ENCODE measurements at regions not wholly inside any gene's neighbourhood (a gene's known extent, or its start where the extent isn't known, plus 50 kb on each side); places are given as distances from the start of the nearest gene placed in this dataset.

DNA sequence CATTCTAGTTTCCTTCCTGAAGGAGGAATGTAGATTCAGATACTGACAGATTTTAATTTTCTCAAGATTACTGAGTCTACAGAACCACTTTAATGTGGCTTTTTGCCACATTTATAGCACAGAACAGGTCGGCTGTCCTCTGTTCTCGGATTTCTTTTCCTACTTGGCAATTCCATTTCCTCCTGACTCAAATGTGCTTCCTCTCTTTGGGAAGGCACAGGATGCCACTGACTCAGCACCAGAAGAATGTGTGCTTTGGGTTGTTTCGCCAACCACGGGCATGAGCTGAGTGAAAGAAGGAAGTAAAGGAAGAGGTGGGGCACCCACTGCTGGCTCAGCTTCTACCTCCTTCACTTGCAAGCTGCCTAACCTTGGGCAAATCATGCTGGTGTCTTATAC is 970.6 kb upstream of the ACVR2A start:
- DNase-seq (ENCODE audit: low read depth): peak; percentile 78

DNA sequence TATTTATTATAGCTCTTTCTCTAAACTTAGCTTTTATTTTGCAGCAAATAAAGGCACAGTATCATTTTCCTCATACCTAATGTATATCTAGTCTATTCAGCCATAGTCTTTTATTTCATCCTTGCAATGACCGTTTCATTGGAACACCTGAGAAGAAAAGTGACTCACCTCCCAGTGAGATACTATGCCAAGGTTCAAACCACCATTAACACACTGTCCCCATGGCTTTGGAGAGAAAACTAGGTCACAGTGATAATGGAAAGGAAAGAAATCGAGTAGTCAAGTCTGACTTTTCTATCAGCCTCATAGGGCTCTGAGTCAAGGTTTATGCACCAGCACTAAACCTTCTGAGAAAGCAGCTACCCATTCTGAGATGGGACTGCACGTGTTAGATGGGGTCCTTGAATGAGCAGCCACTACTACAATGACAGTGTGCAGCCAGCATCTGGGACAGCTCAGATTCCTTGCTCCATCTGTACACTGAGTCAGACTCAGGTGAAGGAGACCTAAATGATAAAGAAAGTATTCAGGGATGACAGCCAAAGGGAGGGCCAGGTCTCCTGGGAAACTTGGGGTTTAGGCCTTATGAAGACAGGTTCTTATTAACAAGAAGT is 971.1 kb upstream of the ACVR2A start:
- DNase-seq (ENCODE audit: low read depth): no peak

DNA sequence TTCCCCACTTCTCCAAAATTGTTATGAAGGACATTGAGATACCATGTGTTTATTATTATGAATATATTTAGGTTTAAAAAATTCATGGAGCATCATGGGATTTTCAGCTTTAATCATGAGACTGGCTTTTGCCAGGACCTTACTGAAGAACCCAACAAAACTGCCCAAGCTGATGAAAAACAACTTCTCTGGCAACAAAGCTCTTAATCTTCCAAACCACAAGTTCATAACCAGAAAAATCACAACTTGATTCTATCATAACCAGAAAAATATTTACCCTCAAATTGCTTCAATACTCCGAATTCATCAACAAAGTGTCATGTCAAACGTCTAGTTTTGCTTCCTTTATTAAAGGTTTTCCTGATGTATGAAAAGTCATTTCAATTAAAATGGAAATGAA is 971.8 kb upstream of the ACVR2A start:
- no peak for DNase-seq (ENCODE audit: low read depth)

DNA sequence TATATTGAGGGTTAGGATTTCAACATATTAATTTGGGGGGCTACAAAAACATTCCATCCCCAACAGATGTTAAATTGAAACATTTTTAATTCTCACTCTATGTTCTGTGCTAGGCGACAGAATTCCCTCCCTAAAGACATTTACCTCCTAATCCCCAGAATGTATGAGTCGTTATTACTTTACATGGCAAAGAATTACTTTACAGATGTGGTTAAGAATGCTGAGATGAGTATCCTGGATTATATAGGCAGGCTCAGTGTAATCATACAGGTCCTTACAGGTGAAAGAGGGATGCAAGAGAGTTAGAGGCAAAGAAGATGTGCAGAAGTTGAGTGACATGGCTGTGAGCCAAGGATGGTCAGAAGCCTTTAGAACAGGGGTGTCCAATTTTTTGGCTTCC is 974.1 kb upstream of the ACVR2A start:
- no peak for DNase-seq (ENCODE audit: low read depth)

DNA sequence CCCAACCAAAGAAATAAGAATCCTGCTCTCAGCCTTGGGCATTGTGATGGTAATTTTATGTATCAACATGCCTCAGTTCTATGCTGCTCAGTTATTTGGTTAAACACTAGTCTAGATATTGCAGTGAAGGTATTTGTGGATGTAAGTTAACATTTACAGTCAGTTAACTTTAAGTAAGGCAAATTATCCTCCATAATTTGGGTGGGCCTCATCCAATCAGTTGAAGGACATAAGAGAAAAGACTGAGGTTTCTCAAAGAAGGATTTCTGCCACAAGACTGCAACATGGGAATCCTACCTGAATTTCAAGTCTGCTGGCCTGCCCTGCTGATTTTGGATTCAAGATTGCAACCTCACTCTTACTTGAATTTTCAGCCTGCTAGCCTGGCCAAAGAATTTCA is 975.5 kb upstream of the ACVR2A start:
- DNase-seq (ENCODE audit: low read depth): no peak

DNA sequence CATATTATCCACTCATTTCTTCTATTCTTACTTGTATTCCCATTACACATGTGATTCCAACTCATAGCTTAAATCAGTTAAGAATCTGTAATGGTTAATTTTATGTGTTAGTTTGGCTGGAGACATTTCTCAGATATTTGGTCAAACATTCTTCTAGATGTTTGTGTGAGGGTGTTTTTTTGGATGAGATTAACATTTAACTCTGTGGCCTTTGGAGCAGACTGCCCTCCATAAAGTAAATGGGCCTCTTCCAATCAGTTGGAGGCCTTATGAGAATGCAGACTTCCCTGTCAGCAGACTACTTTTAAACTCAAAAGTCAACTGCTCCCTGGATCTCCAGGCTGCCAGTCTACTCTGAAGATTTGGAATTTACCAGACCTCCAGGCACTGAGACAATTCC is 976.8 kb upstream of the ACVR2A start:
- no peak for DNase-seq (ENCODE audit: low read depth)

DNA sequence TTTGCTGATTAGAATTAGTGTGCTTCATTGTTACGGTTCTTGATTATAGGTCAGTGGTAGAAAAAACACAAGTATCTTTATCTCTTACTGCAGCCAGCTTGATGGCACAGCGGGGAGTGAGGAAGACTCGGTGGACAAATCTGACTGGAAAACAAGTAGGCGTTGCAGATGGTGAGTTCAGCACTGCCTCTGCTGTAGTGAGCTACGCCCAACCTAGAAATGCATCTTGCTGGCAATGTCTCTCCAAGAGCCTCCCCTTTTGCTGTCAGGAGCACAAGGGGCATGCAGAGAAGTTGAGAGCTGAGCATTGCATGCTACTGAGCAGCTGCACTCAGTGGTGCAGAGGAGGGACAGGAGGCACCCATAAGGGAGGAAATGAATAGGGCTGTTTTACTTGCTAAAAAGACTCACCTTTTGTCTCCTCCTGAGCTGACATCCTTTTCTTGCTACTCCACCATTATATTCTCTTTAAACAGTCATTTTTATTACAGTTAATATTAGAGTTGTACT is 977.3 kb upstream of the ACVR2A start:
- DNase-seq (ENCODE audit: low read depth): no peak

DNA sequence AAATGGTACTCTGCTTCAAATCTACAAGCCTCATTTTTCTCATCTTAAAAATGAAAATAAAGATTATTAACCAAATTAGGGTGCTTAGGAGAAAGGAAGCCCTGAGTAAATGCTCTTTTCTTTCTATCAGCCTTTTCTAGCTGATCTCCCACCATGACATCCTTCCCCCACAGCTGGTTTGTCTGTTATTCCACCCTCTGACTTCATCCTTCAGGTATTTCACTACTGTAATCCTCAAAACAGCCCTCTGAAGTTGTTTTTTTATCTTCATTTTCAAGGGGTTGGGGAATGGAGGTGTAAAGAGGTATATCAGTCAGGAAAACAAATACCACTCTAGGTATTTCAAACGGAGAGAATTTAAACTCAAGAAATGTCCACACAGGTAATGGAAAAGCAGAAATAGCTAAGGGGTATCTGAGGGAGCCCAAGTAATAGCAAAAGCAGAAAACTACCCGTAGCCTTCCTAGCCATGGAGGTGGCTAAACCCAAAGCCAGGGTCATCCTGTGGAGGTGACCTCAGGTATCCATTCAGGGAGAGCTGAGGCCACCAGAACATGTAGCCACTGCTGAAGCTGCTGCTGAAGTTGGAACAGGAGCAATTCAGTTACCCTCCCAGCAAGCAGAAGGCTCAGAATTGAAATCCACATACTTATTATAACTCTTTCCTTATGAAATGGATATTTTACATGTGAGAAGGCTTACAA is 990.9 kb upstream of the ACVR2A start:
- DNase-seq (ENCODE audit: low read depth): no peak

DNA sequence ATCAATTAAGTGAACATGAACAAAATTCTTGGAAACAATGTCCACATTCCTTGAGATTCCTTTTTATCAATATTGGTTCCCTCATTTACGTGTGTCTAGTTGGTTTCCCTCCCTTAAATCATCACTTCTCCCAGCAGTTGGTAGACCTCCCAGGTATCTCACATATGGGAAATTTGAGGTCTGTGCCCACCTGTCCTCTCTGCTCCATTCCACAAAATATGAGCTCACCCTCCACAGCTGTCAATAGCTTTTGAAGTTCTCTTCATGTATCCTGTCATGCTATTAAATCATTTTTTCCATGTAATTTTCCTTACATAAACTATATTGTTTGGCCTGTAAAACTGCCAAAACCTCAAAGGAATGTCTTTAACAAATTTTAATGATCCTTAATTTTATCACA is 992.2 kb upstream of the ACVR2A start:
- DNase-seq (ENCODE audit: low read depth): no peak

DNA sequence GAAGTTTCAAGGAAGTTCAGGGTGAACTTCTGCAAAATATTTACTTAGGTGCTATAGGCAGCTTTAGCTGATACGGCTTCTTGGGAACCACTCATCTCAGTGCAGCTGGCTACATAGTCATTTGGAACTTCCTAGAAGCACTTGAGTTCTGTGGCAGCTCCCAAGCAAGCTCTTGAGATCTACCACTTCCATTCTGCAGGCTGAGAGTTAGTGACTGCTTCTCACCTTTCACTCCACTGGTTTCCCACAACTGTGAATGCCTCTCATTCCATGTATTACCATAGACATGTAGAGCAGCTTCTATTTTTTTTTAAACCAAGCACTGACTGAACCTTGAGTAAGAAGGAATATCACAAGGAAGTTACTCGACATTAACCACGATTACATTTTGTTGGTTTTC is 994.1 kb upstream of the ACVR2A start:
- no peak for DNase-seq (ENCODE audit: low read depth)

DNA sequence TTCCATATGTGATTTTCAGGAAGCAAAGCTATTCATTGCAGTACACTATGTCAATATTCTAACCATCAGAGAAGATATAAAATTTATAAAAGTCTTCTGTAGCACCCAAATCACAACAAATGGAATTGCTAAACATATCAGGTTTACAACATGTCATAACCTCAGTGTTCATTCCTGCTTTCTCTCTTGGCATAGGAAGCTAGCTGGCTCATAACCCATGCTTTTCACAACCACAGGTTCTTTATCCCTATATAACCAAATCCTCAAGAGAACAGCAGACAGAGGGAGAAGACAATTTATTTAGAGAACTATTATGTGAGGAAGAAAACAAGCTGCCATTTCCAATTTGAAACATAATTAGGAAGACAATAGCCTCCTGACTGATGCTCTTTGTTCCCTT is 997.0 kb upstream of the ACVR2A start:
- DNase-seq (ENCODE audit: low read depth): no peak

DNA sequence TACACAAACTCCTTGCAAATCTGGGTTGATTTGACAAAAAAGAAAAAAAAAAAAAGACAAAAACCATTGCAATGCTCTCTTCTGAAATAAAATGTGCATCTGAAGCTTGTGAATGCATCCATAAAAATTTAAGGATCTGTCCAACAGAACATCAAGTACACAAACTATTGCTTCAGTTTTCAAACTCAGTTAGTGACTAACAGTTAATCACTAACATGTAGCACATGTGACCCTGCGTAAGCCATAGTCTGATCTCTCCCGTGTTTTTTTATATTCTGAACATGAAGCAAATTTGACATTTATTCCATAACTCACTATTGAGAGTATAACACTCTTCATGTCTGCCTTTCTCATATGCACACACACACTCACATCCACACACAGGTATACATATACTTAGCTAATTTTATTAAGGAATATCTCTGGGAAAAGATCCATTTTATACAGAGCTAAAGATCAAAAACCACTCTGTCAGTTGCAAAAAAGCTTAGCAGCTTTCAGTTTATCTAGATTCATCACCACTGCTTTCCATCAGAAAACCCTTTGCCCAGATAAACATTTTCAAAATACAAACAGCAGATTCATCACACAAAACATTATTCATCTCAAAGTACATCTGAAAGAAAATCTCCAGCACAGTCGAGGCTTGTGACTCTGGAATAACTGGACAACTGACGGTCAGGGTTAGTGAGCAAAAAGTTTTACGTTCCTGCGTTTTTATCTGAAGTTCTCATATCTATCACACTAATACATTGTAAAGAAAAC is 1000.4 kb upstream of the ACVR2A start:
- DNase-seq (ENCODE audit: low read depth): peak; percentile 29

DNA sequence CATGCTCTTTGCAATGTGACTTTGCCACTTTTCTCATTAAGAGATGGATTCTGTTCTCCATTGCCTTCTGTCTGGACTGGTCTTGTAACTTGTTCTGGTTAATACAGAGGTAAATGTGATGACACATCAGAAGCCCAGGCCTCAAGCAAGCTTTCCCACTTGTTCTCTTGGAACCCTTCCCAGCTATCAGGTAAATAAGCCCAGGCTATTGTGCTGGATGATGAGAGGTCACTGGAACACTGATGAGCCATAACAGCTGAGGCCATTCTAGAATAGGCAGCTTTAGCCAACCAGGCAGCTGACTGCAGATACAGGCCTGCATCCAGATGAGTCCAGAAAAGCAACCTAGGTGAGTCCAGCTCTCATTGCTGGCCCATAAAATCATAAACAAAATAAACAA is 1007.0 kb upstream of the ACVR2A start:
- DNase-seq (ENCODE audit: low read depth): no peak

DNA sequence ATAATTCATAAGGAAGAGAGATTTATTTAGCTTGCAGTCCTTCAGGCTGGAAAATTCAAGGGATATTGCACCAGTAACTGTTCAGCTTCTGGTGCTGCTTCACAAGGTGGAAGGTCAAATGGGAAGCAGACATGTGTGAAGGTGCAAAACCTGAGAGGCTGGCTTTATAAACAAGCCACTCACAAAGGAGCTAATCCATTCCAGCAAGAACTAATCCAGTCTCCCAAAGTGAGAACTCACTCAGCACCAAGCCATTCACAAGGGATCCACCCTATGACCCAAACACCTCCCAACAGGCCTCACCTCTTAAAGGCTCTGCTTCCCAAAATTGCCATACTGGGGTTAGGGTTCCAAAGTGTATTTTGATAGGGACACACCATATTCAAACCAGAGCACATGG is 1018.4 kb upstream of the ACVR2A start:
- no peak for DNase-seq (ENCODE audit: low read depth)

DNA sequence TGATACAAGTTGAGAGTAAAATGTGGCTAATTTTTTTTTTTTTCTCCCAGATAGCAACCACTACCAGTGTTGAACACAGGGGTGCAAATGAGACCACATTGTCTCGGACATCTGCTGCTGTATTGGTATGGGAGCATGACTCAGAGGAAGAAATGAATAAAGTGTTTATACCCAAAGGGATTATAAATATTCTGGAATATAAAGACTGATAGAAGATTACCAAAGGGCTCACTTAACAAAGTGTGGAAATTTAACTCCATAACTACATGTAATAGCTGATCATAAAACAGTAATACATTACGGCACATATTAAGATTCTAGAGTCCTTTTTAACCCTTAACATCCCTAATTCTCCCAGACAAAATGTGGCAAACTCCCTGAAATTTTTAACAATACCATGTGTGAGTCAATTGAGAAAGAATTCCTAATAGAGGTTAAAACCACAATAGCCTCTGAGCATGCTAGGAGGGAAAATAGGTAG is 1023.0 kb upstream of the ACVR2A start:
- DNase-seq (ENCODE audit: low read depth): peak; percentile 77

DNA sequence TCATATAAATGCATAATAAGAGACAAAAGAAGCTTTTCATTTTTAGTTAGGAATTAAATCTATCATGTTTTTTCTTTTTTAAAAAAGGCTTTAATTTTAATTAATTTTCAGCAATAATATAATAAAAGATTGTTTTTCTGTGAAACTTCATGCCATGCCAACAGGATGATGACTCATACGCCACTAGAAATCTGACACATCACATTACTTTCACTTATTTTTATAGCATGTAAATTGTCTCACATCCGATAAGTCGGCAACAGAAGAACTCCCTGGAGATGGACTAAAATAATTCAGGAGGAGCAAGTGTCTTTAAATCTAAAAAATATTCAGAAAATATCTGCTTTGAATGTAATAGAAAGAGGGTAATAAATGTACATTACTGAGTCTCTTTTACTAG is 1024.2 kb upstream of the ACVR2A start:
- peak; percentile 49 for DNase-seq (ENCODE audit: low read depth)

DNA sequence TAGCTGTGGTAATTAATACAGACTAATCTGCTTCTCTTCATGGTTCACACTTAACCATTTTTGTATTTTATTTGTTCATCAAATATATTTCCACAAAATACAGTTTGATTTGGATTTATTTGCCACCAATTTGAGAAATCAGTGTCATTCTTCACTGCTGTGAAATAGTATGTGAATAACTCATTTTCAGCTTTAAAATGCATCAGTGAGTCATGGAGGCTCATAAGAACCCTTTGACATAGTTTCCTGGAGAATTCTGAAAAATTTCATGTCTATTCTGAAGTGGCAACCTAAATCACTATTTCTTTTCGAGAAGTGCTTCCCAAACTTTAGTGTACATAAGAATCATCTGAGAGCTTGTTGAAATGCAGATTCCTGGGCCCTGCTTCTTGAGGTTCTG is 1026.7 kb upstream of the ACVR2A start:
- DNase-seq (ENCODE audit: low read depth): no peak

DNA sequence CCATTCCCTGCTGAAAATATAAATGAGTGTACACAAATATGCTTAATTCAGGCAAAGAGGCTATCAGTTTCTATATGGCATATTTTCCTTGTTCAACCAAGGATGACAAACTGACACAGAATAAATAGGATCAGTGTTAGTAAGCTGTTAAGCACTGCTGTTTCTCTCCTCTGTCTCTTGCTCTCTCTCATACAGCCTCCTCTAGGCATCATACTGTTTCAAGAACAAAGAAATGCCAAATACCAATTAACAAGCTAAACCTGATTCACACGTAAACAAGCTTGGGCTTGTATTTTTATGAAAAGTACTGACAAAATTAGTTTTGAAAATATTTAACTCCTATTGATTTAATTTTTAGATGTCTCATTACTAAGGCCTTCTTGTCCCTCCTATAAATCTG is 1027.2 kb upstream of the ACVR2A start:
- no peak for DNase-seq (ENCODE audit: low read depth)

DNA sequence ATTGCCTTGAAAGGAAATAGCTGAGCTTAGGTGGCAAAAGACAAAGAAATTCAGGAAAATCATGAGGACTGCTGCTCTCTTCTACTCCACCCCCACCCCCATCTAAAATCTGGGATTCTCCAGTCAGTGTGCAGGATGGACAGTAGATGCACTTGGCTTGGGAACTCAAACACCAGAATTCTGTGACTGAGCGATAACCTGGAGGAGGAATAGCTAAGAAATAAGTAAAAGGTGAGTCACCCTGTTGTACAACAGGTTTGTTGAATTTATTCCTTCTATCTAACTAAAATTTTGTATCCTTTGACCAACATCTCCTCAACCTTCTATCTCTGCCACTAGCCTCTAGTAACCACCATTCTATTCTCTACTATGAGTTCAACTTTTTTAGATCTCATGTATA is 1029.9 kb upstream of the ACVR2A start:
- DNase-seq (ENCODE audit: low read depth): no peak

DNA sequence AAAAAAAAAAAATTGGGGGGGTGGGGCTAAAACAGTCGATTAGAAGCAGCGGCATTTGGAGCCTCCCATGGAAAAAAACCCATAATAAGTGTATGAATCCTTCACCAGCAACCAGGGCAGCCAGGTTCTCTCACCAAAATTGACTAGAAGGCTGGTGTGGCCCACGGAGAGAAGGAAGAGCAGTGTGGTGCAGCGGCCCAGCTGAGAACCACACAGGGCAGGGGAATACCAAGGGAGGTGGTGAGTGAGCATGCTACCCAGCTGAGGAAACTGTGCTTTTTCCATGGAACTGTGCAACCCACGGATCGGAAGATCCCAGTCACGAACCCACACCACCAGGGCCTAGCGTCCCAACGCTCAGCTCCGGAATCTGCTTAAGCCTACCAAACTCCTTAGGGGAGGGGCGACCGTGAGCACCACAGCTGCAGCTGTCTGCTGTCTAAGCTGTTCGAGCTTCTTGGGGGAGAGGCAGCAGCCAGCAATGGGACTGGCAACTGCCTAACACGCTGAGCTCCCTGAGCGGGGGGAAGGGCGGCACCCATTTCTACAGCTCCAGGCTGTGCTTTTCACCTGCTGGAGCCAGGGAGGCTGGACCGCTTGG is 1037.2 kb upstream of the ACVR2A start:
- no peak for DNase-seq (ENCODE audit: low read depth)

DNA sequence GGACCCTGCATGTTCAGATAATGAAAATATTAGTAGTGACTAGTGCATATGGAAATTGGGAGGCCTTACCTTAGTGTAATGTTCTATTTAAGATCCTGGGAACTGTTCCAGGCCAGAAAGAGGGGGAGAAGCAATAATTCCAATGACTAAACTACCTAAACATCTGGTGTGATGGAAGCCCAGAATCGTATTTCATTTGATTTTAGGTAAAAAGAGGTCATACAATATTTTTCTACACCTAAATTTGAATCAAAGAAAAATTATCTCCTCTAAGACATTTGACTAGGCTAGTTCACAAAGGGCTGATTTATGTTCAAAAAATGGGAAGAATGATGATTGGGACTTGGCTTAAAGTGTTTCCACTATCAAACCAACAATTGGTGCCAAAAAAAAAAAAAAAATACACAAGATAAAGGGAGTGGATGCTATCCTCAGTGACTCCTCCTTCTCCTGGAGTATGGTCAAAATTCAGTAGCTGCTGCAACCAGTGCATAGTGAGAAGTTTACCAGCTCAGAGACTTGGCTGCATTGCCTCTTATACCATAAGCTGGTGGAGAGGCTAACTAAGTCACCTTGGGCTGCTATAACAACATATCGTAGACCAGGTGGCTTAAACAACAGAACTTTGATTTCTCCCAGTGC is 1038.3 kb upstream of the ACVR2A start:
- DNase-seq (ENCODE audit: low read depth): peak; percentile 58

DNA sequence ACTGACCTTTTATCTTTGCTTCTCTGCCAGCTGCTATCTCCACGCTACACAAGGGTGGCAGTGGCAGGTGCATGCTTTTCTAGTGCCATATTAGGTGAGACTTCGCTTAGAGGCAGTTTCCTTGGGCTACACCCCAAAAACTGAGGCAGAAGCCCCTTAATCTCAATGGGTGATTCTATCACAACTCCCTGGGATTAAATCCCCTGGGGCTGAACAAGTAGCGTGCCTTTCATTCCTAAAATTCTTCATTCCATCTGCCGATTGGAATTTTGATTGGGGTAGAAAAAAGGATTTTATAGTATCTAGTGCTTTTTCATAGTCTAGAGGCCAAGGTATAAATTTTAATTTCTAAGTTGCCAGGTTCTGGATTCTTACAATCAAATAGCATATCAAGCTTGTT is 1040.5 kb upstream of the ACVR2A start:
- DNase-seq (ENCODE audit: low read depth): no peak
